ENCODE measurements at regions not wholly inside any gene's neighbourhood (a gene's known extent, or its start where the extent isn't known, plus 50 kb on each side); places are given as distances from the start of the nearest gene placed in this dataset.
"Not testable (repeated sequence)": the region's sequence is repeated elsewhere in the genome, so short reads cannot be mapped to it uniquely, and the experiment has no call there.

DNA sequence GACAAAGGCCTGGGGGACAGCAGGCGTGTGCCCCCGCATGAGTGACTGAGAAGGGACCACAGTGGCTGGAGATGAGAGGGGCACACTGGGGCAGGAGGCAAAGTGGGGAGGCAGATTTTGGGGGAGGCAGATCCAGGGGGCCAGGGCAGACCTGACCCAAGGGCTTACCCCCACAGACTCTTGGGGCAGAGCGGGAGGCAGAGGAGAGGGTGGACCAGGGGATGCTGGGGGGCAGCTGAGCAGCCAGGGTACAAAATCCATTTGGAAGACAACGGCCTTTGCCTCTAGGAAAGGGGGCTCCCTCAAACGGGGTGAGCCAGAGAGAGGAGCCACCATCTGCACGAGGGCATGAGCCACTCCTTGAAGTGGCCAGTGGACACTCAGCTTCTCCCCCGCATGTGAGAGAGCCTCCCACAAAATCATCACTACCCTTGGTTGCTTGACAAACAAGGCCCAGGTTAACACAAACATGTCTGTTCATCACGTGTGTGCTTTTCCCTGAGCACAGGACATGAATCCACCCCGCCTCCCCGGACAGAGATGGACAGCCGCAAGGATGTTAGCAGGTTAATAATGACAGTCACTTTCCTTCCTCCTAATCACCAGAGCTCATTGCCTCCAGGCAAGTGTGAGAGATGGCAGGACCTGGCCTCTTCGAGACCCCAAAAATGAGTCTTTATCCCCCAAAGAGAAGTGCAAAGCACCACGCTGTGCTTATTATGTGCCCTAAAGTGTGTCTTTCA, 72.0 kb upstream of the RAB6C start:
- DNase-seq, result no peak

DNA sequence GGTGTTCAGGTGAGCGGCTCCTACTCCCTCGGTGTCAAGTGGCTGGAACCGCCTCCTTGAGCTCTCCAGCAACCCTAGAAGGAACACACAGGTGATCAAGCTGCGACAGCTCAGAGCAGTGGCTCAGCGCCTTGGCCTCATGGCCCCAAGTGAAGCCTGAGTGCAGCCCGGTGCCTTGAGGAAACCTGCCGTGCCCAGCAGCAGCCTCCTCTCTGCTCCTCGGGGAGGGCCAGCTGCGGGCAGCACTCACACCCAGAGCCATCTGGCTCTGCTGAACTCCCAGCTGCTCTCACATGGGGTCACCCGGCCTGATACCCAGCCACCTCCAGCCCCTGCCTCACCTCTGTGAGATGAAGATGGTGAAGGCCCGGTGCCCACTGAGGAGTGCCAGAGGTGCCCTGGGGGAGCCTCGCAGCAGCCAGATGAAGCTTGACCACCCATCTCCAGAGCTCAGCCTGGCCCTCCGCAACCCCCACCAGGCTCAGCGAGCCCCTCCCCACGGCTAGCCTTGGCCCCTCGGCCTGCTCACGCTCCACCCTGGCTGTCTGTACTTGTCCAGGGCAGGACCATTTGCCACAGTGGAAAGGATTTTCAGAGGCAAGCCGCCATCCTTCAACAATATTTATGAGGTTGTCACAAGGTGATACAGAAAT, 70.6 kb upstream of the RAB6C start:
- no peak for DNase-seq

GRCh38 chr2:129909651-129910418, 69.6 kb upstream of the RAB6C start:
- DNase-seq, result no peak

DNA sequence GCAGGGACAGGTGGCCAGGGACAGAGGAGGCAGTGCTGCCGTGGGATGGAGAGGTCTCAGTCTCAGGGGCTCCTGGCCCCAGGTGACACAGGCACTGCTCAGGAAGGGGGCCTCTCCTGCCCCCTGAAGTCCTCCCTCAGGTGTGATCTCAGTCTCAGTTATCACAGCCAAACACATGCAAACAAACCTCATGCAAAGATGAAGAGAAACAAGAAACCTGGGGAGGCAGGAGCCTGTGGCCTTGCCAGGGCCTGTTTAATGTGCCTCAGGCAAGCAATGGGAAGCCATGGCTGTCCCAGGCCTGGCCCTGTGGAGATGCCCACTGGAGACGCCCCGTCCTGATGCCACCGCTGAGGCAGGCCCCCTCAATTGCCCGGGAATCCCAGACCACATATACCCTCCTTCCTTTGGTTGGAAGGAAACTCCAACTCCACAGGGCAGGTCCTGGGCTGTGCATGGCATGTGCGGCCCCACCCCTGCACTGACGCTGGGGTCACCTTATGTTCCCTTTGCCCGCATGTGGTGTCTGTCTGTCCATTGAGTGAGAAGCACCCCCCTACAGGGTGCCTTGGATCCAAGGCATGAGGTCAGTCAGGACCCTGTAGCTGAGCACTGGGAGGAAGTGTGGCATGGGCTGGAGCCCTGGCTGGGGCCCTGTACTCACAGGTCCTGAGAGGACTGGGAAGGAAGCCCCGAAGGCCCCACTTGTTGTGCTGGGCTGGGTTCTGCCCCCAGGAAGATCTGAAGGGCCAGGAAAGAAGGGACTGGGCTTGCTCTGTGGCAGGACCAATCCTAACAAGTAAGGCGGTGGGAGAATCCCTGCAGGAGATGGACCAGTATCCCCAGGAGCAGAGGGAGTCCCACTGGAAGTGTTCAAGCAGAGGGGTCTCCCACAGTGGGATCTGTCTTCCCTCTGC, 68.8 kb upstream of the RAB6C start:
- DNase-seq, result no peak

DNA sequence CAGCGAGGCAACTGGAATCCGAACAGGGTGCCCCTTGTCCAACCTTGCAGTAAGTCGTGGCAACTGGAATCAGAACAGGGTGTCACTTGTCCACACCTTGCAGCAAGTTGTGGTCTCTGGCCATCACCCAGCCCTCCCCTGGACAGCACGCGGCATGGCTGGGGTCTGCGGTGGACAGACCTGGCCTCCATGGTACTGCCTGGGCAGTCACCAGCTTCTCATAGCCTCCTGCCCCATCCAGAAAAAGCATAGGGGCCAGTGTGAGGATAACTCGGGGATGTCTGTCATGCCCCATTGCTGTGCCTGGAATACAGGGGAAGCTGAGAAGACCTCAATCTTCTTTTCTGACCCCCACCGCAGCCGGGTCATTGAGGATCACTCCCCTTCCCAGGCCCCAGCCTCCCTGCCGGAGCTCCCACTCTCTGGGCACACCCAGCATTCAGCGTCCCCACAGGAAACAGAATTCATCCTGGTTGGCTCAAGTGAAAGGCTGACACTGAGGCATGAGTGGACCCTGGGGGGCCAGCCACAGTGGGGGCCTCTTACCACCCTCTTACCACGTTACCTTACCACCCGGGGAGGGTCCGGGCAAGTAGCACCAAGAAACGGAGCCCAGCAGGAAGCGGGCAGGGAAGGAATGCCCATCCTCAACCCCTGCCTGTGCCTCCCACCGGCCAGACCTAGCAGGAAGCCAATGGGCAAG, 68.0 kb upstream of the RAB6C start:
- DNase-seq, result no peak

DNA sequence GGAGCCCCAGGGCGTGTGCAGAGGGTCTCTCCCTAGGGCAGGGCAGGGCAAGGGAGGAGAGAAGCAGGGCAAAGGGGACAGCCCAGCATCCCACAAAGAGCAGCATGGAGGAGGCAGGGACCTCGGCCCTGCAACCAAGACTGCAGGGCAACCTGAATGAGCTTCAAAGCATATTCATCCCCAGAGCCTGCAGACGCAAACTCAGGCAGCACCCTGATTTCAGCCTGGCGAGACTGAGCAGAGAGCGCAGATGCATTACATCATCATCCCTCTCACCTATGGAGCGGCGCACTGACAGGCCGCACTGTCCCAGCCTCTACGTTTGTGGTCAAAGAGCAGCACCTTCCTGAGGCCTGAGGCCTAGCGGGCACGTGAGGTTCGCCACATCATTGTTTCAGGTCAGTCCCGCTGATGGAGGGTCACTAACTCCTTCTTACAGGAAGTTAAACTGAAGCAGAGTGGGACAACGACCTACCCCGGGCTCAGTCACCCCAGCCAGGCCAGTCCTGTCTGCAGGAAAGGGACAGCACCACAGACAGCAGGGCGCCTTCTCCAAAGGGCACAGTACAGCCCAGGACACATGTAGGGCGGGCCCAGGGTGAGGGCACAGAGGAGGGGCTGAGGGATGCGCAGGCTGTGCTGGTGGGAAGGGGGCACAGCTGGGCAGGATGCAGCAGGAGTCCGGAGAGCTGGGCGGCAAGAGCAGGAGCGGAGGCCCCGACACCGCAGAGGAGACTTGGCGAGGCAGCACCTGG, 67.2 kb upstream of the RAB6C start:
- DNase-seq, result no peak

DNA sequence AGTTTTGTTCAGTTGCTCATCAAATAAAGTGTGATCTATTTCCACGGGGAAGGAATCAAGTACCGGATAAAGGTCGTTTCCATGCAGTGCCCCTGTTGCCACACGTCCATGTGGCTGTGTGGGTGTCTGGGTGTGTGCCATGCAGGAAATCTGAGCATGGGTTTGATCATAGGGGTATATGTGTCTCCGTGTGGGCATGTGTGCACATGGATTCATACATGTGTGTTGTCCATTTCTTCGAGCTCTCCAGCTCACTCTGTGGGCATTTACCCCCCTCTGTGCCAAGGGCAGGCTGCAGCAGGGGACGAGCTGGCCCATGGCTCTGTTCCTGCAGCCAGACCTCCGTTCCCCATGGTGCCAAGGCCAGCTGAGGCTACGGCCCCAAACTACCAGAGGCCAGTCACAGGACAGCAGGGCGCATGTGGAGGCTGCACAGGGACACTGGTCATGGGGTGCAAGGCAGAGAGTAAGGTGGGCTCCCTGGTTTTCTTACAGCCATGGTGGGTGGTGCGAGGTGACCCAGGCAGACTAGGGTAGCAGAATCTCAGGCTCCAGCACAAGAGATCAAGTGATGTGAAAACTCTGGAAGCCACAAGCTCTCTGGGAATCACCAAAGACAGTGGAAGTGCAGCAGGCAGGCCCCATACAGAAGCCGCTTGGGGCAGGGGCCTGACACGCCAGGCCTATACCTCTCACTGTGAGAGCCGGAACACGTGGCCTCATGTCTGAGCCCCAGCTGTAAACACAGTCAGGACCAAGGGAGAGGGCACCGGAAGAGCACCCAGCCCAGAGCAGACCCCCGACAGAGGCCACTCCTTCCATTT, 66.4 kb upstream of the RAB6C start:
- no peak for DNase-seq

DNA sequence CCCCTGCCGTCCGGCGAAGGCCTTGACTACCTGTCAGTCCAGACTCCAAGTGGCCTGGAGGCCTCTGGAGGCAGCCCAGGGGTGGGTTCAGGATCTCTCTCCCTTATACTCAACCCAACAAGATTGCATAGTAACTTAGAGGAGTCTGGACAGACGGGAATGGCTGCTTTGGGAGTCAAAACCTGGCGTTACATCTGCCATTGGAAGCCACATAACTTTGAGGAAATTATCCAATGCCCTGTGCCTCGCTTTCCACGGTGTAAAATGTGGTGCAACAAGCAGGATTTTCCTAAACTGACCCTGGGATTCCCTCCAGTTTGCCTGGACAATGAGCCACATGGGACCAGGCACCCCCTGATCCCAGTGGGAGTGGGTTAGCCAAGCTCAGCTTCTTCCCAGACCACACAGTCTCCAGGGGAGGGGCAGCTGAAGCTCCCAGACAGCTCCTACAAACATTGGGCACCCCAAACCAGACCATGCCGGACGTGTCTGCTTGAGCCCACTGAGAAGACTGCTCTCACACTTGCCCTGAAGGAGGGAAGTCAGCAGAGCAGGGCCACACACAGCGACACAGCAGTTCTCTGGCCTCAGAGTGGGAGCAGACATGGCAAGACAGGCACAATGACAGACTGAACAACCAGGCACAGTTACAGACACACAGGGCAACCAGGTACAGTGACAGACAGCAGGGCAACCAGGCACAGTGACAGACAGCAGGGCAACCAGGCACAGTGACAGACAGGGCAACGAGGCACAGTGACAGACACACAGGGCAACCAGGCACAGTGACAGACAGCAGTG, 65.6 kb upstream of the RAB6C start:
- DNase-seq, result no peak

DNA sequence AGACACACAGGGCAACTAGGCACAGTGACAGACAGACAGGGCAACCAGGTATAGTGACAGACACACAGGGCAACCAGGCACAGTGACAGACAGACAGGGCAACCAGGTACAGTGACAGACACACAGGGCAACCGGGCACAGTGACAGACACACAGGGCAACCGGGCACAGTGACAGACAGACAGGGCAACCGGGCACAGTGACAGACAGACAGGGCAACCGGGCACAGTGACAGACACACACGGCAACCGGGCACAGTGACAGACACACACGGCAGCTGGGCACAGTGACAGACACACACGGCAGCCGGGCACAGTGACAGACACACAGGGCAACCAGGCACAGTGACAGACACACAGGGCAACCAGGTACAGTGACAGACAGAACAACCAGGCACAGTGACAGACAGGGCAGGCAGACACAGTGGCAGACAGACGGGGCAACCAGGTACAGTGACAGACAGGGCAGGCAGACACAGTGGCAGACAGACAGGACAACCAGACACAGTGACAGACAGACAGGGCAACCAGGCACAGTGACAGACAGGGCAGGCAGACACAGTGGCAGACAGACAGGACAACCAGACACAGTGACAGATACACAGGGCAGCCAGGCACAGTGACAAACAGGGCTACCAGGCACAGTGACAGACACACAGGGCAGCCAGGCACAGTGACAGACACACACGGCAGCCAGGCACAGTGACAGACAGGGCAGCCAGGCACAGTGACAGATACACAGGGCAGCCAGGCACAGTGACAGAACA, 64.7 kb upstream of the RAB6C start:
- DNase-seq, result no peak

DNA sequence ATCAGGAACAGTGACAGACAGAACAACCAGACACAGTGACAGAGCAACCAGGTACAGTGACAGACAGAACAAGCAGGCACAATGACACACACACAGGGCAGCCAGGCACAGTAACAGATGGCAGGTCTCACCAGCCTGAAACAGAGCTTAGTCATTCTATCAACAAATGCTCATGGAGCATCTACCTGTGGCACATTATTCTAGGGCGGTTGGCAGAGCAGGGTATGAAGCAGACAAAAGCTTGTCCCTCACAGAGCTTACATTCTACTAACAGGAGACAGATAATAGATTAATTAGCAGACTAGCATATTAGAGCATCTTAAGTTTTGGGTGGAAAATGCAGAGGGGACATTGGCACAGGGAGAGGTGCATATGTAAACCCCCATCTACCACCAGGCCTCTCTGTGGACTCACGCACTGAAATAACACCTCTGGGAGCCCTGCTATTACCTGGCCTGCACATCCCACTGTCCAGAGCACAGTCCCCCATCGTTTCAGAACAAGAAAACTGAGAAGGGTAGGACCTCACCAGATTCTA, 64.1 kb upstream of the RAB6C start:
- no peak for DNase-seq

DNA sequence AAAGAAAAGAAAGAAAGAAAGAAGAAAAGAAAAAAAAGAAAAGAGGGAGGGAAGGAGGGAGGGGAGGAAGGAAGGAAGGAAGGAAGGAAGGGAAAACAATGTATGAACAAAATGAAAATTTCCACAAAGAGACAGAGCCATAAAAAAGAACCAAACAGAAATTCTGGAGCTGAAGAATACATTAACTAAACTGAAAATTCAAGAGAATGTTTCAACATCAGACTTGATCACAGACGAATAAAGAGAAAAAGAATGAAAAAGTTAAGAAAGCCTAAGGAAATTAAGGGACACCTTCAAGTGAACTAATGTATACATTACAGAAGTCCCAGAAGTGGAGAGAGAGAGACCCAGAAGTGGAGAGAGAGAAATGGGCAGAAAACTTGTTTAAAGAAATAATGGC, 60.9 kb upstream of the RAB6C start:
- no peak for DNase-seq

DNA sequence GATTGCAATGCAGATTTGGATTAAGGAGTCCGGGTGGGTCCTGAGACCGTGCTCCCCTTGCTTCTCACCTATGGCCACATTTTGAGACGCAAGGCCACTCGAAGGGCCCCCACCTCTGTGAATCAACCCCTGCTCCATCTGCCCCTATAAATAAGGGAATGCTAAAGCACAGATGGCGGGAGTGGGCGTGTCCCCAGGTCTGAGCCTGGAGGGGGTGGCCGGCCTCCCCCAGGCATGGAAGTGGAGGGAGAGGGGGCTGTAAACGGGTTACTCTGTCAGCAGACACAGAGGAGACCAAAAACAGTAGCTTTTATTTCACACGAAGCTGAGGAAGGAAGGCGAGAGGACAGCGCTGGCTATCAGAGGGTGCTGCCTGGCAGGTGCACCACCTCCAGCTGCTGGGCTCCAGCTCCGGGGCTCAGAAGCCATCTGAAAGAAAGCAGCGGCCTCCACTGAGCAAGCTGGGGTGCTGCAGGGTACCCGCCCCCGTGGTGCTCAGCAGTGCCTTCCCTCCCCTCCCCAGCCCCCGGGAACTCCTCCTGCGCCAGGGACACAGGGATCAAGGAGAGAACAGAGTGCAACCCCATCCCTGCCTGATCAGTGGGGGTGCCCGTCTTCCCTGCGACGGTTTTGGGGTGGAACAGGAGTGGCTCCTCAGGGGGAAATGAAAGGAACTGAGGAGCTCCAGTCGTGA, 56.7 kb upstream of the RAB6C start:
- DNase-seq, result no peak

DNA sequence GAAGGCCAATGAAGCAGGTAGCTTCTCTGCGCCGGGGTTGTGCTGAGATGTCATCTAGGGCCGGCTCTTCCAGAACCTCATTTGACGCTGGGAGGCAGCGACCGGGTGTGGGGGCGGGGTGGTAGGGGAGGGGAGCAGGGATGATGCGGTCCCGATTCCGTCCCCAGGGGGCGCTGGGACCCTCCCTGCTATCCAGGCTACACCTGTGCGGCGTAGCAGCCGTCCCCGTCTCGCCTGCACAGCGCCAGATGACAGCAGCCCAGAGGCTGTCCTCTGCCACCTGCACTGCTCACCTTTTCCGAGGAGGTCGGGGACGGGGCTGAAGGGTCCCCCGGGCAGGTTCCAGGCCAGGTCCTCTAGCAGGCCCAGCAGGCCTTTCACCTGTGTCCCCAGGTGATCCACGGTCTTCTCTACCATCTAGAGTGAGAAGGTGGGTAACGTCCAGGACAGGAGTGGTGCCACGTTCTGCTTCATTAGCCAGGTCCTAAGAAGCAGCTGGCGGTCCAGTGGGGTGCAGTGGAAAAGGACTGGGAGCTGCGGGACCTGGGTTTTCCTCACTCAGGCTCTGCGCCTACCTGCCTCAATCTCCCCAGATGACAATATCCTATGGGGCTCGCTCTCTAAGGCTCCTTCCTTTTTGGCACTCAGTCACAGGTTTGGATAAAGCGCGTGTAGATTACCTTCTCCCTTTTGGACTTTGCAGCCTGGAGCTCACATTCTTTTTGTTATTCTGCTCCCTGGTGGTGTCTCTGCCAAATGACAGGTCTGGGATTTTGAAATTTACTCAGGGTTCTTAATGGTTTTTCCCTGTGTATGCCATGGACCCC, 56.0 kb upstream of the RAB6C start:
- DNase-seq, result peak in 4 of 14 donors; percentile 8 to 46 (median 16)

GRCh38 chr2:129924115-129924514, 55.4 kb upstream of the RAB6C start:
- DNase-seq, result not testable (repeated sequence)

- DNase-seq, result no peak
Observed at GRCh38 chr2:129925381-129925780, 54.1 kb upstream of the RAB6C start.

DNA sequence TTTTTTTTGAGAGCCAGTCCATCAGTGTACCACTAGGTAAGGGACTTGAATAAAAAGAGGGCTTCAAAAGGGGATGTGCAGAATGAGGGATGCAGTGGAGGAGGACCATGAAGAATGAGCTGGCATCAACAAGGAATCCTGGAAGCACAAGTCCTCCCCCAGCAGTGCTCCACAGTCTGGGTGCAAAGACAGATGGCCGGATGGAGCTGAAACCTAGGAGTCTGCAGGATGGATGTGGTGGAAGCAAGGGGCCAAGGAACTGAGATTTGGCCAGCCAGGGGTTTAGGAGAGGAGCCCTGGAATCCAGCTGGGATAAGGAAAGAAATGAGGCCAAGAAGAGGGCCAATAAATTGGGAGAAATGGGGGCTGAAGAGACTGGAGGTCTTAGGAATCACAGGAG, 51.8 kb upstream of the RAB6C start:
- DNase-seq, result no peak

All from C1 segment of cervical spinal cord (tissue), 14 donors.